Non-pigmented ciliary epithelial cell (primary cell): ENCODE measurements at regions not wholly inside any gene's neighbourhood (a gene's known extent, or its start where the extent isn't known, plus 50 kb on each side); places are given as distances from the start of the nearest gene placed in this dataset.
"Not testable (repeated sequence)": the region's sequence is repeated elsewhere in the genome, so short reads cannot be mapped to it uniquely, and the experiment has no call there.

ENCODE experiments used
- DNase-seq: peaks from one replicate; pipeline ENCODE4 v3.0.0-alpha.2; 2010; ENCODE audit warnings: low read depth

DNA sequence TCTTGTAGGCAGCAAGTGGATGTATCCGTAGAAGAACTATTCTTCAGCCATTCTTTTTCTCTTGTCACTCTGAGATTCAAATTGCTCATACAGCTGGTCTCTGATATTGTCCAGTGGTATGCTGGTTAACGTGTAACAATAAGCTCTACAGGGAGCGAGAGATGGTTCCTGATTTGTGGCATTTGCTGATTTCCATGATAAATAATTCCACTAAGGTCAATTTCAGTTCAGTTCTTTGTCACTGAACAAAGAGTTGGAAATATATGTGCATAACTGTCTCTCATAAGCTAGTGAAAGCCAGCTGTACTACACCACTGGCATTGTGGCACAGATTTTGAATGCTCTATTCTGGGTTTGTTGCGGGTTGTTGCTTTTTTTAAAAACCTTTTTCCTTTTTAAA, 131.7 kb downstream of the MTHFS start:
- no peak for DNase-seq

GRCh38 chr15:79769069-79769481, 127.7 kb downstream of the MTHFS start:
- DNase-seq: no peak

- DNase-seq: no peak
Observed at GRCh38 chr15:79769933-79770759, 126.7 kb downstream of the MTHFS start.

GRCh38 chr15:79773128-79773527, 123.7 kb downstream of the MTHFS start:
- DNase-seq: no peak

- no peak for DNase-seq
Observed at GRCh38 chr15:79775821-79776220, 121.0 kb downstream of the MTHFS start.

- no peak for DNase-seq
Observed at GRCh38 chr15:79777916-79778315, 118.9 kb downstream of the MTHFS start.

DNA sequence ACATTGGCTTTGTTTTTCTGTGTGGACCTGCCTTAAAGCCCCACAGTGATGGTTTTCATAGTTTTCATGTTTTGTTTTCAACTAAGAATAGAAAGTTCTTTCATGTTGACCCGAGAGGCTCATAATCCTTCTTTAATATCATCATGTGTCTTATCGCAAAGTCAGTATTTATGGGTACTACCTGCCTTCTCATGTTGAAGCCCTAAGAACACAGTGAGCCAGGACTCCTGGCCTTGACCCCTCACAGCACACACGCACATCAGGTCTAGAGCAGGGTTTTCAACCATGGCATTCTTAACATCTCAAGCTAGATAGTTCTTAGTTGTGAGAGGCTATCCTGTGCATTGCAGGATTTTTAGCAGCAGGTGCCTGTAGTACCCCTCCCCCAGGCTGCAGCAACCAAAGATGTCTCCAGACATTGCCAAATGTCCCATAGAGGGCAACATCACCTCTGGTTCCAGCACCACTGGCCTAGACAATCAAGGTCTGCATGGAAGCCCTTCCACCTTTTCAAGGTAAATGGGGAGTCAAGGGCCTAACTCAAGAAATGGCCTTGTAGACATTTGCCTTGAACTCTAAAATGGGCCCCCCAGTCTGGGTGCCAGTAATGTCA, 118.3 kb downstream of the MTHFS start:
- DNase-seq: no peak

- no peak for DNase-seq
Observed at GRCh38 chr15:79779746-79780145, 117.1 kb downstream of the MTHFS start.

GRCh38 chr15:79782307-79782706, 114.5 kb downstream of the MTHFS start:
- DNase-seq: not testable (repeated sequence)
